ENCODE measurements at regions not wholly inside any gene's neighbourhood (a gene's known extent, or its start where the extent isn't known, plus 50 kb on each side); places are given as distances from the start of the nearest gene placed in this dataset.

- TF ChIP-seq CTCF (IDR thresholded peaks at IDR 0.05), result no peak
- H3K27ac ChIP-seq, result no peak overlapping the region
Measured at GRCh38 chr9:91150273-91150997, 211.3 kb downstream of the AUH start.

- no peak for TF ChIP-seq ZFX (IDR thresholded peaks at IDR 0.05; ENCODE audit: borderline replicate concordance)
- TF ChIP-seq CTCF (IDR thresholded peaks at IDR 0.05), result no peak
- H3K27ac ChIP-seq, result no peak overlapping the region
Measured at GRCh38 chr9:91150998-91151717, 210.6 kb downstream of the AUH start.

- H3K27ac ChIP-seq, result no peak overlapping the region
- TF ChIP-seq ZFX (IDR thresholded peaks at IDR 0.05; ENCODE audit: borderline replicate concordance), result no peak
- no peak for TF ChIP-seq CTCF (IDR thresholded peaks at IDR 0.05)
Measured at GRCh38 chr9:91151718-91152095, 210.0 kb downstream of the AUH start.

- no peak for TF ChIP-seq CTCF (IDR thresholded peaks at IDR 0.05)
- no peak for TF ChIP-seq ZFX (IDR thresholded peaks at IDR 0.05; ENCODE audit: borderline replicate concordance)
- H3K27ac ChIP-seq, result no peak overlapping the region
Measured at GRCh38 chr9:91154686-91155085, 207.0 kb downstream of the AUH start.

- H3K27ac ChIP-seq, result no peak overlapping the region
Measured at GRCh38 chr9:91155181-91155580, 206.5 kb downstream of the AUH start.

GRCh38 chr9:91155746-91156376, 205.9 kb downstream of the AUH start:
- H3K27ac ChIP-seq, result no peak overlapping the region
- no peak for TF ChIP-seq CTCF (IDR thresholded peaks at IDR 0.05)
- no peak for TF ChIP-seq ZFX (IDR thresholded peaks at IDR 0.05; ENCODE audit: borderline replicate concordance)

More at GRCh38 chr9:91155181-91155580, 206.5 kb downstream of the AUH start:
- TF ChIP-seq ZFX (IDR thresholded peaks at IDR 0.05; ENCODE audit: borderline replicate concordance) (no peak), CTCF (IDR thresholded peaks at IDR 0.05) (no peak)

Measured in 22Rv1 (cell line).